ENCODE measurements at regions not wholly inside any gene's neighbourhood (a gene's known extent, or its start where the extent isn't known, plus 50 kb on each side); places are given as distances from the start of the nearest gene placed in this dataset.

DNA sequence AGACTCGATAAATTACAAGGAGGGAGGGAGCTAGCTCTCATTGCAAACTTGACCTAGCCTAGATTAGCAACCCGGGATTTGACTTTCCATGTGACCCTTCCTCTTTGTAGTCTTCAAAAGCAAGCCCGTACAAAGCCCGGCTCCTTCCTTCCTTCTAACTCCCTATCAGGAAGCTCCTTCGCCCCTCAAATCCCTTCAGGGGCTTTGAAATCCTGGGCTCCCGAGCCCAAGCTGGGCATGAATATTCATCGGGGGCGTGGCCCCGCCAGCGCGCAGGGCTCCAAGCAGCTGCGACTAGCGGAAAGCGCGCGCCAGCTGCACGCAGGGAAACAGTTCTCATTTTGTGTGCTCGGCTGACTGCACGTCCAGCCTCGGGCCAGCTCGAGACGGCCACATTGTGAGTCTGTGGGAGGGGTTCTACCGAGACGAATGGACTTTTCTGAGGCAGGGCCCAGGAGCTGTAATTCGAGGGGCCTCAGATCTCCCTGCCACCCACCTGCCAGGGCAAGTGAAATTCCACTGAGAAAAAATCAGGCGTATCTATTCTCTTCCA, 84.0 kb upstream of the PELI1 start:
- peak overlapping the region; percentile 63 for H3K4me3 ChIP-seq (ENCODE audit: low read depth, low read length)
- no peak for DNase-seq (ENCODE audit: low read depth)
- TF ChIP-seq, protein P1, sequence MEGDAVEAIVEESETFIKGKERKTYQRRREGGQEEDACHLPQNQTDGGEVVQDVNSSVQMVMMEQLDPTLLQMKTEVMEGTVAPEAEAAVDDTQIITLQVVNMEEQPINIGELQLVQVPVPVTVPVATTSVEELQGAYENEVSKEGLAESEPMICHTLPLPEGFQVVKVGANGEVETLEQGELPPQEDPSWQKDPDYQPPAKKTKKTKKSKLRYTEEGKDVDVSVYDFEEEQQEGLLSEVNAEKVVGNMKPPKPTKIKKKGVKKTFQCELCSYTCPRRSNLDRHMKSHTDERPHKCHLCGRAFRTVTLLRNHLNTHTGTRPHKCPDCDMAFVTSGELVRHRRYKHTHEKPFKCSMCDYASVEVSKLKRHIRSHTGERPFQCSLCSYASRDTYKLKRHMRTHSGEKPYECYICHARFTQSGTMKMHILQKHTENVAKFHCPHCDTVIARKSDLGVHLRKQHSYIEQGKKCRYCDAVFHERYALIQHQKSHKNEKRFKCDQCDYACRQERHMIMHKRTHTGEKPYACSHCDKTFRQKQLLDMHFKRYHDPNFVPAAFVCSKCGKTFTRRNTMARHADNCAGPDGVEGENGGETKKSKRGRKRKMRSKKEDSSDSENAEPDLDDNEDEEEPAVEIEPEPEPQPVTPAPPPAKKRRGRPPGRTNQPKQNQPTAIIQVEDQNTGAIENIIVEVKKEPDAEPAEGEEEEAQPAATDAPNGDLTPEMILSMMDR (conservative IDR thresholded peaks at IDR 0.05; ENCODE audit: low read depth, low read length) = no peak

- no peak for DNase-seq (ENCODE audit: low read depth)
- TF ChIP-seq, protein P1 (conservative IDR thresholded peaks at IDR 0.05; ENCODE audit: low read depth, low read length) = no peak
- H3K4me3 ChIP-seq (ENCODE audit: low read depth, low read length) = no peak overlapping the region
Observed at GRCh38 chr2:64228918-64229317, 84.7 kb upstream of the PELI1 start.

DNA sequence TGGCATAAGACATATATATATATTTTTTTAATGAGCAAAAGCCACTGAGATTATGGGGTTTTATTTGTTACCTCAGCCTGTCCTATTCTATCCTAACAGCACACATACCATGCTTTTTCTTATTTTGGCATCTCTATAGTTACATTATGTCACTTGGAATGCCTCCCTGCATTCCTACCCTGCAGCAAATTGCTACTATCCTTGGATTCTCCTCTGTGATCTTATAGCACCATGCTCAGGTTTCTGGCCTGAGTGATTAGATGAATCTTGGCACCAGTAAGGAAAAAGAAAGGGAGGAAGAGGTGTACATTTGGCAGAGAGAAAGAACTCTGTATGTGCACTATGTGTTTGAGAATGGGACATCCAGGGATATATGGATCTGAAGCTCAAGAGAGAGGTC, 86.3 kb upstream of the PELI1 start:
- TF ChIP-seq, protein P1 (conservative IDR thresholded peaks at IDR 0.05; ENCODE audit: low read depth, low read length) = no peak
- H3K4me3 ChIP-seq (ENCODE audit: low read depth, low read length) = no peak overlapping the region
- no peak for DNase-seq (ENCODE audit: low read depth)

DNA sequence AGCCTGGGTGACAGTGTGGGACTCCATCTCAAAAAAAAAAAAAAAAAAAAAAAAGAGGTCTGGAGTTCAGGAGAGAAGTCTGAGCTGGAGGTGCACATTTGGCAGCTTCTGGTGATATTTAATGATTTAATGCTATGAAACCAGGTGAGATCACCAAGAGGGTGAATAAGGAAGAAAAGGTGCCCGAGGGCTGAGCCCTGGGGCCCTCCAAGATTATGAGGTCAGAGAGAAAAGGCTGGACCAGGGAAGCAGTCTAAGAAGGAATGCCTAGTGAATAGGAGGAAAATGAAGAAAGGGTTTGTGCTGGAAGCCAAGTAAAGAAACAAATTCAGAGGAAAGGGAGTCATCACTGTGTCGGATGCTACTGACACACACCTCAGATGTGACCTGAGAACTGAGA, 88.0 kb upstream of the PELI1 start:
- TF ChIP-seq, protein P1 (conservative IDR thresholded peaks at IDR 0.05; ENCODE audit: low read depth, low read length) = no peak
- DNase-seq (ENCODE audit: low read depth) = no peak
- no peak overlapping the region for H3K4me3 ChIP-seq (ENCODE audit: low read depth, low read length)

DNA sequence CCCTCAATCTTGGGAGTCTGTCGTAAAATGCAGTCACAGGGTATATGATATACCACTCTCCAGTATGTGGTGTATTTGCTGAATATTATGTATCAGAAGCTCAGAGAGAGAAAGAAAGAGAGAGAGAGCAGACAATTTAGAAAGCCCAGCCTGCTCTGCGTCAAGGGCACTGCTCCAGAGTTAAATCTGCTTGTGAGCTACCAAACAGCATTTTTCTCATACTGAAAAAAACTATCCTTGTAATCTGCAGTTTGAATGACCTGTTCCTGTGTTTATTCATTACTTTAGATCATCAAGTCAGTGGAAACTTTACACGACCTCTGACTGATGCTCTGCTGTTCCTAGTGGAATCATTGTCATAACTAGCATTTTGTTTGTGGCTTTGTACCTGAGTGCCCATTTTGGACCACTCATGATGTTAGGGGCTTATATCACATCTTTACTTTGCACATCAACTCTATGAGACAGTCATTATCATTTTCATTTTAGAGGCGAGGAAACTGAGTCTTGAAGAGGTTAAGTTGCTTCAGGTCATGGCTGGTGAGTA, 89.2 kb upstream of the PELI1 start:
- DNase-seq (ENCODE audit: low read depth) = no peak
- TF ChIP-seq, protein P1 (conservative IDR thresholded peaks at IDR 0.05; ENCODE audit: low read depth, low read length) = no peak

GRCh38 chr2:64234150-64234549, 89.9 kb upstream of the PELI1 start:
- H3K4me3 ChIP-seq (ENCODE audit: low read depth, low read length) = no peak overlapping the region
- TF ChIP-seq, protein P1 (conservative IDR thresholded peaks at IDR 0.05; ENCODE audit: low read depth, low read length) = no peak
- DNase-seq (ENCODE audit: low read depth) = no peak

More for the DNA sequence above, 89.2 kb upstream of the PELI1 start:
- H3K4me3 ChIP-seq (ENCODE audit: low read depth, low read length) = no peak overlapping the region

GRCh38 chr2:64234785-64235184, 90.6 kb upstream of the PELI1 start:
- no peak overlapping the region for H3K4me3 ChIP-seq (ENCODE audit: low read depth, low read length)
- DNase-seq (ENCODE audit: low read depth) = no peak
- TF ChIP-seq, protein P1 (conservative IDR thresholded peaks at IDR 0.05; ENCODE audit: low read depth, low read length) = no peak

Measured in epithelial cell of proximal tubule (primary cell).